ENCODE measurements at regions not wholly inside any gene's neighbourhood (a gene's known extent, or its start where the extent isn't known, plus 50 kb on each side); places are given as distances from the start of the nearest gene placed in this dataset.

DNA sequence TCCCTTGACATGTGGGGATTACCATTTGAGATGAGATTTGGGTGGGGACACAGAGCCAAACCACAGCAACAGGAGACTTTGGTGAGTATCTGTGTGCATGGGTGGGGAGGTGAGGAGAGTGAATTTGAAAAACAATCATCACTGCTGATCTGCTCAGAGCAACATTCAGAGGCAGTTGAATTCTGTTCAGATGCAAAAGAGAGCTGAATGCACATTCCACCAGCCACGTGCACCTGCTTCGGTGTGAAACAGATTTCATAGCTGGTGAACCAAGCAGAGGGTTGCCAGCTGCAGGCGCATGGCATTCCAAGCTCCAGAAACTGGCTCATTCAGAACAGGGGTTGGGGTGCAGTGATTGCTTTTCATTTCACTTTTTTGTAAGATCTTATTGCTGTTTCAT, 233.1 kb upstream of the FOXF1 start:
- TF ChIP-seq, protein P1, sequence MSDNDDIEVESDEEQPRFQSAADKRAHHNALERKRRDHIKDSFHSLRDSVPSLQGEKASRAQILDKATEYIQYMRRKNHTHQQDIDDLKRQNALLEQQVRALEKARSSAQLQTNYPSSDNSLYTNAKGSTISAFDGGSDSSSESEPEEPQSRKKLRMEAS (IDR thresholded peaks at IDR 0.05; ENCODE audit: low read depth, low read length), result no peak
- no peak for TF ChIP-seq CTCF (IDR thresholded peaks at IDR 0.05; ENCODE audit: low read depth, low read length)
